IPS-NIHi11 (cell line): ENCODE measurements at regions not wholly inside any gene's neighbourhood (a gene's known extent, or its start where the extent isn't known, plus 50 kb on each side); places are given as distances from the start of the nearest gene placed in this dataset.
"Not testable (repeated sequence)": the region's sequence is repeated elsewhere in the genome, so short reads cannot be mapped to it uniquely, and the experiment has no call there.

Experiments
- DNase-seq: peaks from one replicate; pipeline ENCODE4 v3.0.0; 2012; ENCODE audit warnings: mixed read lengths, low spot score

GRCh38 chr5:174489920-174490597 is 234.3 kb upstream of the MSX2 start:
- no peak for DNase-seq

- no peak for DNase-seq
Observed at GRCh38 chr5:174490728-174491127, 233.7 kb upstream of the MSX2 start.

- DNase-seq: no peak
Observed at GRCh38 chr5:174491265-174491664, 233.1 kb upstream of the MSX2 start.

- DNase-seq: no peak
Observed at GRCh38 chr5:174491761-174492350, 232.5 kb upstream of the MSX2 start.

- no peak for DNase-seq
Observed at GRCh38 chr5:174493530-174493929, 230.9 kb upstream of the MSX2 start.

GRCh38 chr5:174497939-174498338 is 226.4 kb upstream of the MSX2 start:
- not testable (repeated sequence) for DNase-seq

GRCh38 chr5:174498575-174498974 is 225.8 kb upstream of the MSX2 start:
- DNase-seq: not testable (repeated sequence)

- DNase-seq: no peak
Observed at GRCh38 chr5:174500636-174501035, 223.7 kb upstream of the MSX2 start.

GRCh38 chr5:174501461-174502069 is 222.8 kb upstream of the MSX2 start:
- no peak for DNase-seq

- DNase-seq: no peak
Observed at GRCh38 chr5:174503086-174503460, 221.3 kb upstream of the MSX2 start.

- DNase-seq: no peak
Observed at GRCh38 chr5:174503461-174504265, 220.7 kb upstream of the MSX2 start.

- no peak for DNase-seq
Observed at GRCh38 chr5:174504266-174504726, 220.1 kb upstream of the MSX2 start.

- DNase-seq: no peak
Observed at GRCh38 chr5:174505621-174506020, 218.8 kb upstream of the MSX2 start.

- DNase-seq: not testable (repeated sequence)
Observed at GRCh38 chr5:174510782-174511453, 213.5 kb upstream of the MSX2 start.

- DNase-seq: no peak
Observed at GRCh38 chr5:174511714-174512253, 212.6 kb upstream of the MSX2 start.

GRCh38 chr5:174514325-174514724 is 210.1 kb upstream of the MSX2 start:
- no peak for DNase-seq

- no peak for DNase-seq
Observed at GRCh38 chr5:174514983-174515394, 209.4 kb upstream of the MSX2 start.

- DNase-seq: no peak
Observed at GRCh38 chr5:174516741-174517140, 207.6 kb upstream of the MSX2 start.

GRCh38 chr5:174518512-174518911 is 205.9 kb upstream of the MSX2 start:
- DNase-seq: no peak

GRCh38 chr5:174520420-174521396 is 203.7 kb upstream of the MSX2 start:
- DNase-seq: peak; percentile 70

GRCh38 chr5:174521449-174521848 is 202.9 kb upstream of the MSX2 start:
- no peak for DNase-seq
